IMR-90 (cell line): ENCODE measurements at regions not wholly inside any gene's neighbourhood (a gene's known extent, or its start where the extent isn't known, plus 50 kb on each side); places are given as distances from the start of the nearest gene placed in this dataset.

ENCODE experiments used
- BHLHE40 ChIP-seq: fragments of 150-350 bp; IDR thresholded peaks from 2 replicates; pipeline ENCODE4 v1.6.1; 2016; ENCODE audit warnings: mild to moderate bottlenecking, low read depth, low read length
- CEBPB ChIP-seq: IDR thresholded peaks from 2 replicates; pipeline ENCODE4 v1.6.1; 2012; ENCODE audit warnings: low read depth, low read length, improper control_type of control experiment
- FOS ChIP-seq: fragments of 150-350 bp; IDR thresholded peaks from 2 replicates; pipeline ENCODE4 v1.6.1; 2016; ENCODE audit warnings: low read depth, low read length
- MAFK ChIP-seq: IDR thresholded peaks from 2 replicates; pipeline ENCODE4 v1.6.1; 2012; ENCODE audit warnings: low read depth, low read length, improper control_type of control experiment
- MAZ ChIP-seq: IDR thresholded peaks from 2 replicates; pipeline ENCODE4 v1.6.1; 2012; ENCODE audit warnings: low read depth, mild to moderate bottlenecking, low read length, improper control_type of control experiment, moderate library complexity, borderline replicate concordance
- MXI1 ChIP-seq: IDR thresholded peaks from 2 replicates; pipeline ENCODE4 v1.6.1; 2012; ENCODE audit warnings: low read depth, mild to moderate bottlenecking, low read length, moderate library complexity, borderline replicate concordance
- POLR2A ChIP-seq: IDR thresholded peaks from 2 replicates; pipeline ENCODE4 v1.6.1; 2012; ENCODE audit warnings: mild to moderate bottlenecking, low read depth, low read length
- RAD21 ChIP-seq: IDR thresholded peaks from 2 replicates; pipeline ENCODE4 v1.6.1; 2012; ENCODE audit warnings: low read length, improper control_type of control experiment
- RCOR1 ChIP-seq: IDR thresholded peaks from 2 replicates; pipeline ENCODE4 v1.6.1; 2012; ENCODE audit warnings: mild to moderate bottlenecking, low read length, improper control_type of control experiment; ENCODE audit not compliant: insufficient replicate concordance
- RFX5 ChIP-seq: IDR thresholded peaks from 2 replicates; pipeline ENCODE4 v1.8.0; 2012; ENCODE audit warnings: low read depth, mild to moderate bottlenecking, low read length, moderate library complexity
- SMC3 ChIP-seq: fragments of 150-350 bp; IDR thresholded peaks from 2 replicates; pipeline ENCODE4 v1.6.1; 2016; ENCODE audit warnings: low read depth, mild to moderate bottlenecking, antibody characterized with exemption, low read length, moderate library complexity
- TF ChIP-seq, protein P1 (sequence below): conservative IDR thresholded peaks from 2 replicates; pipeline ENCODE4 v1.5.1; 2012; ENCODE audit warnings: mild to moderate bottlenecking, low read depth, low read length, improper control_type of control experiment
- TF ChIP-seq, protein P2 (sequence below): fragments of 150-350 bp; IDR thresholded peaks from 2 replicates; pipeline ENCODE4 v1.6.1; 2017; ENCODE audit warnings: mild to moderate bottlenecking, antibody characterized with exemption, low read length, low read depth

DNA sequence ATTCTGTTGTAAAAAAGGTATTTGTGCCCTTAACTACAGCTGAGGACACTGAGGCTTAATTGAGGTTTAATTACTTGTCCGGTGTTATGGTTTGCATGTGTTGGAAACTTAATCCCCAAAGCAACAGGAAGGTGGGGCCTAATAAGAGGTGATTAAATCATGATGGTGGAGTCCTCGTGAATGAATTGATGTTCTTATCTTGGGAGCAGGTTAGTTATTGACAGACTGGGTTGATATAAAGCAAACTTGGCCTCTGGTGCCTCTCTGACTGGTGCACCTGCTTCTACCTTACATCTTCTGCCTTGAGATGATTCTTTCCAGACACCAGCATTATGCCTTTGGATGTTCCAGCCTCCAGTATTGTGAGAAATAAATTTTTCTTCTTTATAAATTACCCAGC is 306.5 kb upstream of the HS3ST5 start:
- TF ChIP-seq, protein P1, sequence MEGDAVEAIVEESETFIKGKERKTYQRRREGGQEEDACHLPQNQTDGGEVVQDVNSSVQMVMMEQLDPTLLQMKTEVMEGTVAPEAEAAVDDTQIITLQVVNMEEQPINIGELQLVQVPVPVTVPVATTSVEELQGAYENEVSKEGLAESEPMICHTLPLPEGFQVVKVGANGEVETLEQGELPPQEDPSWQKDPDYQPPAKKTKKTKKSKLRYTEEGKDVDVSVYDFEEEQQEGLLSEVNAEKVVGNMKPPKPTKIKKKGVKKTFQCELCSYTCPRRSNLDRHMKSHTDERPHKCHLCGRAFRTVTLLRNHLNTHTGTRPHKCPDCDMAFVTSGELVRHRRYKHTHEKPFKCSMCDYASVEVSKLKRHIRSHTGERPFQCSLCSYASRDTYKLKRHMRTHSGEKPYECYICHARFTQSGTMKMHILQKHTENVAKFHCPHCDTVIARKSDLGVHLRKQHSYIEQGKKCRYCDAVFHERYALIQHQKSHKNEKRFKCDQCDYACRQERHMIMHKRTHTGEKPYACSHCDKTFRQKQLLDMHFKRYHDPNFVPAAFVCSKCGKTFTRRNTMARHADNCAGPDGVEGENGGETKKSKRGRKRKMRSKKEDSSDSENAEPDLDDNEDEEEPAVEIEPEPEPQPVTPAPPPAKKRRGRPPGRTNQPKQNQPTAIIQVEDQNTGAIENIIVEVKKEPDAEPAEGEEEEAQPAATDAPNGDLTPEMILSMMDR: no peak
- TF ChIP-seq POLR2A (no peak), RAD21 (no peak), RFX5 (no peak), SMC3 (no peak), MXI1 (no peak), RCOR1 (no peak), CEBPB (no peak), FOS (no peak), BHLHE40 (no peak), MAFK (no peak), MAZ (no peak)
- TF ChIP-seq, protein P2, sequence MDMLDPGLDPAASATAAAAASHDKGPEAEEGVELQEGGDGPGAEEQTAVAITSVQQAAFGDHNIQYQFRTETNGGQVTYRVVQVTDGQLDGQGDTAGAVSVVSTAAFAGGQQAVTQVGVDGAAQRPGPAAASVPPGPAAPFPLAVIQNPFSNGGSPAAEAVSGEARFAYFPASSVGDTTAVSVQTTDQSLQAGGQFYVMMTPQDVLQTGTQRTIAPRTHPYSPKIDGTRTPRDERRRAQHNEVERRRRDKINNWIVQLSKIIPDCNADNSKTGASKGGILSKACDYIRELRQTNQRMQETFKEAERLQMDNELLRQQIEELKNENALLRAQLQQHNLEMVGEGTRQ: no peak
